ENCODE measurements at regions not wholly inside any gene's neighbourhood (a gene's known extent, or its start where the extent isn't known, plus 50 kb on each side); places are given as distances from the start of the nearest gene placed in this dataset.

DNA sequence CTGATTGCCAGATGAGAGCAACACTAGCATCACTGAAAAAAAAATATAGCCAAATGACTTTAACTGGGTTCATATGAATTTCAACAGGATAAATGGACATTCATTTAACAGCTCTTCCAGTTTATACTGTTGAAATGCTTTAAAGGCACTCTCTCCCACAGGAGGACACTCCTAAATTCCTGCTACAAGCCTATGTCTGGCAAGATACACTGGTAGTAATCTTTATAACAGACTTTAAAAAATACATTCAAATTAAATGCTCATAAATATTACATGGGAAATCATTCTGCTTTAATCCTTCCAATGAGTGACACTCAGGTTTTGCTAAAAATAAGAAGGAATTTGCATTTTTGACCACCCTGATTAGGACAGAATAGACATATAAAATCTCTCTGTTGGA is 526.7 kb upstream of the ADAMTS5 start:
- DNase-seq (ENCODE audit: extremely low spot score): no peak
- ChIA-PET POLR2A (no interaction called here), CTCF (interaction anchor here (1.0 to 1.5 kb wide), 3 partner anchors 15 to 21 kb away, joined by 3 to 4 read pairs (median 4); no protein-coding TSS in a partner anchor)
- TF ChIP-seq, protein P1, sequence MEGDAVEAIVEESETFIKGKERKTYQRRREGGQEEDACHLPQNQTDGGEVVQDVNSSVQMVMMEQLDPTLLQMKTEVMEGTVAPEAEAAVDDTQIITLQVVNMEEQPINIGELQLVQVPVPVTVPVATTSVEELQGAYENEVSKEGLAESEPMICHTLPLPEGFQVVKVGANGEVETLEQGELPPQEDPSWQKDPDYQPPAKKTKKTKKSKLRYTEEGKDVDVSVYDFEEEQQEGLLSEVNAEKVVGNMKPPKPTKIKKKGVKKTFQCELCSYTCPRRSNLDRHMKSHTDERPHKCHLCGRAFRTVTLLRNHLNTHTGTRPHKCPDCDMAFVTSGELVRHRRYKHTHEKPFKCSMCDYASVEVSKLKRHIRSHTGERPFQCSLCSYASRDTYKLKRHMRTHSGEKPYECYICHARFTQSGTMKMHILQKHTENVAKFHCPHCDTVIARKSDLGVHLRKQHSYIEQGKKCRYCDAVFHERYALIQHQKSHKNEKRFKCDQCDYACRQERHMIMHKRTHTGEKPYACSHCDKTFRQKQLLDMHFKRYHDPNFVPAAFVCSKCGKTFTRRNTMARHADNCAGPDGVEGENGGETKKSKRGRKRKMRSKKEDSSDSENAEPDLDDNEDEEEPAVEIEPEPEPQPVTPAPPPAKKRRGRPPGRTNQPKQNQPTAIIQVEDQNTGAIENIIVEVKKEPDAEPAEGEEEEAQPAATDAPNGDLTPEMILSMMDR (IDR thresholded peaks at IDR 0.05; ENCODE audit: control extremely low read depth, extremely low read depth, low read depth, missing control alignments): no peak

DNA sequence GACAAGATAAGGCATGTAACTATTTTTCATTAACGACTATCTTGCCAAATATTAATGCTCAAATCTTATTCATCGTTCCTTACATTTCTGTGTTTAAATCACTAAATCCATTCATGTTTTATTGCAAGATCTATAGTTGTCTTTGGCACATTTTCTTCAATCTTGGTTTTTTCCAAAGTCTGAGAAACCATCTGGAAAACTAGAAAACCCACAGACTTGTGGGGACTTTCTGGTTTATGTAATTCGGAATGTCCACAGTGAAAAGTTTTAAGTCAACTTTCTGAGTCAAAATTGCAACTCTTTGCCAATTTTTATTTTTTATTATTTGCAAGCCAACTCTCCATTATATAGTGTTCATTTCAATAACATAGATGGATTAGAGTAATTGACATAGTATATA is 520.8 kb upstream of the ADAMTS5 start:
- ChIA-PET POLR2A (no interaction called here), CTCF (no interaction called here)
- DNase-seq (ENCODE audit: extremely low spot score): no peak
- TF ChIP-seq, protein P1 (IDR thresholded peaks at IDR 0.05; ENCODE audit: control extremely low read depth, extremely low read depth, low read depth, missing control alignments): no peak

DNA sequence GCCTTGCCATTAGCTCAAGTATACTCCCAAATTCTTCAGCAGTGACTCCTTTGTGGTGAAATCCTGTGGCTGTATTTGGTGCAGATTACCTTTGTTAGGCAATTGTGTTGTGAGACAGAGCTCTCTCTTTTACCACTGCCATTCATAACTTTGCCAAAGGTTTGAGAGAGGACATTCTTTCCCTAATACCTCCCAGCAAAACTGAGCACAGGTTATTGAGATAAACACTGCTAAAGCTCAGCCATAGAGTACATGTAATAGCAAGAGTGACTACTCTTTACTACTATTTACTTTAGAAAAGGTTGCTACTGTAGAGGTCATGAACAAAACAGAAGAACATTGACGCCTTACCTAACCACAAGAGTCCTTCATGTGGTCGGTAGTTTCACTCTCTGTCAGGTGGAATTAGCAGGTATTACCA is 514.0 kb upstream of the ADAMTS5 start:
- TF ChIP-seq, protein P1 (IDR thresholded peaks at IDR 0.05; ENCODE audit: control extremely low read depth, extremely low read depth, low read depth, missing control alignments): no peak
- ChIA-PET CTCF (no interaction called here), POLR2A (no interaction called here)
- no peak for DNase-seq (ENCODE audit: extremely low spot score)

DNA sequence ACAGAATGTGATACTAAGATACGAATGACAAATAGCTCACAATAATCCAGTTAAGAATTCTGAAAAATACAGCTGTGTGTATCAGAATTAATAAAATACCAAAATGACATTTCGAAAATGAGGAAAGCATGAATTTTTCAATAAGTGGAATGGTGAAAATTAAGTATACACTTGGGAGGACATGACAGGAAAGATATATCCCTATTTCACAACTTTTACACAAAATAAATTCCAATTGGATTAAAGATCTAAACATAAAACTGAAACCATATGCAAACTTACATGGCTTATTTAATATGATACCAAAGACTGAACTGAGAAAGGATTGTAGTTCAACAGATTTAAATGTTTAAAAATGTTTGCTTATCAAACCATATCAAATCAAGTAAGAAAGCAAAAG is 510.4 kb upstream of the ADAMTS5 start:
- CTCF ChIA-PET: no interaction called here

DNA sequence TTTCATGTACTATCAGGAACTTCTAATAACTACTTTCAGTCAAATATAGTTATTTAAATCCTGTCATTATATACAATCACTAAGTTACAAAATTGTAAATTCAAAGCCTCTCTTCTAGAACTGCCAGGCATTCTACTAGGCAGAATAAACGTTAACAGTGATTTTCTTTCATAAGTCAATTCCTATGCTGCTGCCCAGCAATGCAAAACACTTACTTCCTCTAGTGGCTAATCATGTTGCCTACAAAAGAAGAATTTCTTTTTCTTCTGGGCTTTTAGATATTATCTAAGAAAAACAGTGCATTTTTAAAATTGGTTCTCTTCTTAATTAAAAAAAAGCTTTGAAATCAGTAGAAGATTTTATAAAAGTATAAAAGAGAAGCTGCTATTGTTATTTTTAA is 509.8 kb upstream of the ADAMTS5 start:
- CTCF ChIA-PET: no interaction called here
- POLR2A ChIA-PET: no interaction called here
- TF ChIP-seq, protein P1 (IDR thresholded peaks at IDR 0.05; ENCODE audit: control extremely low read depth, extremely low read depth, low read depth, missing control alignments): no peak
- DNase-seq (ENCODE audit: extremely low spot score): no peak

More for the DNA sequence above, 510.4 kb upstream of the ADAMTS5 start:
- TF ChIP-seq, protein P1 (IDR thresholded peaks at IDR 0.05; ENCODE audit: control extremely low read depth, extremely low read depth, low read depth, missing control alignments): no peak
- POLR2A ChIA-PET: no interaction called here
- no peak for DNase-seq (ENCODE audit: extremely low spot score)

DNA sequence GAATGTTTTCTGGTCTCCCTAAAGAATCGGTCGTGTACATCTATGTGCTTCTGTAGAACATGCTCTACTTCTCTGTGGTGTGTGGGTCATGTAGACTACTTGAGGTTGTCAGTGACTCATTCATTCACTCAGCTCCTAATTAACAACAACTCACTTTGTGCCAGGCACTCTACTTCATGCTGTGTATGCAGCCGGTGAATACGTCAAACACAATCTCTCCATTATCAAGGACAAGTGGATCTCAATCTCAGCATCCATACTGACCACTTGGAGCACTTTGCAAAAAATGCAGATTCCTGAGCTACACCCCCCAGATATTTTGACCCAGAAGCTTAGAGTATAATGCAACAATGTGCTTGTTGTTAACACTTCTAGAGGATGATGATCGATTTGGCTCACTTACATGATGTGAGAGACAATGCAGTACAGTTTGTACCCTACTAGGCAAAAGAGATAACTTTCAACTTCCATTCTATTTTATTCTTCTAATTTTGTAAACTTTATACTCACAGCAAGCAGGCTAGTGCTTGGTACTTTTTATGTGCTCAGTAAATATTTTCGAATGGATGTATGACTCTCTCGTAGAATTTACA is 508.6 kb upstream of the ADAMTS5 start:
- ChIA-PET POLR2A (no interaction called here), CTCF (no interaction called here)
- TF ChIP-seq, protein P1 (IDR thresholded peaks at IDR 0.05; ENCODE audit: control extremely low read depth, extremely low read depth, low read depth, missing control alignments): no peak
- DNase-seq (ENCODE audit: extremely low spot score): no peak

DNA sequence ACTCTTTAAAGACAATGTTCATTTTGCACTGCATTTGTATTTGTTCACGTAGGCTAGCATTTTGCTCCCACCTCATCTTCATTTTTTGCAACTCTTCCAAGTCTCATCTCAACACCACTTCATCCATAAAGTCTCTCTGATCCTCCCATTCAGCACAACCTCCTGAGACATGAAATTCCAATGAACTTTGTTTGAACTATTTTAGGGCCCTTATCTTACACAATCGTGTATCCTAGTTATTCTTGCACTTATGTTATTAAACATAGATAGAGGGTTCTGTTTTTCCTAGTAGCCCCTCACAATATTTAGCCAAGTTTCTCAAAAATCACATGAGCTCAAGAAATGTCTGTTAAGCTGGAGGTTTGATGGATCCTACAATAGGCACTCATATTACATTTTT is 500.5 kb upstream of the ADAMTS5 start:
- no peak for DNase-seq (ENCODE audit: extremely low spot score)
- ChIA-PET CTCF (no interaction called here), POLR2A (no interaction called here)
- TF ChIP-seq, protein P1 (IDR thresholded peaks at IDR 0.05; ENCODE audit: control extremely low read depth, extremely low read depth, low read depth, missing control alignments): no peak
